ENCODE measurements at regions not wholly inside any gene's neighbourhood (a gene's known extent, or its start where the extent isn't known, plus 50 kb on each side); places are given as distances from the start of the nearest gene placed in this dataset.
A peak's percentile ranks its signal among the peaks of the same experiment; 100 is the strongest.

DNA sequence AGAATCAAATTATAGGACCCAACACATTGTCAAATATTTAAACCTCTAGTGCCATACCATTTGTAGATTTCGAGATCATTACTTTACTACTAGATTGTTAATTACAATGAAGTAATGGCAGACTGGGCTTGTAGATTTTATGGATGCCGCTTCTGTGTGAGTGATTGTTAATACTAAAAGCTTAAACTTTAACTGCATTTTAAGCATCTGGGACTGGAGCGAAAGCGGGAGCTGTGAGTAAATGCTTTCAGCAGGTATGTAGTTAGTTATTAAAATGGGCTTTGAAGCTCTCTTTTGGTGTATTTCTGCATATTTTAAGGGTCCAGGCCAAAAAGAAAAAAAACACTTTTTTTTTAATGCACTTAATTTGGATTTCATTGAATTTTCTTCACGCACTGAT is 519.3 kb downstream of the MED13L start:
- DNase-seq = no peak

GRCh38 chr12:115756804-115757203 is 520.7 kb downstream of the MED13L start:
- no peak for DNase-seq

- no peak for DNase-seq
Observed at GRCh38 chr12:115756271-115756670, 521.2 kb downstream of the MED13L start.

GRCh38 chr12:115755725-115756085 is 521.8 kb downstream of the MED13L start:
- DNase-seq = no peak

DNA sequence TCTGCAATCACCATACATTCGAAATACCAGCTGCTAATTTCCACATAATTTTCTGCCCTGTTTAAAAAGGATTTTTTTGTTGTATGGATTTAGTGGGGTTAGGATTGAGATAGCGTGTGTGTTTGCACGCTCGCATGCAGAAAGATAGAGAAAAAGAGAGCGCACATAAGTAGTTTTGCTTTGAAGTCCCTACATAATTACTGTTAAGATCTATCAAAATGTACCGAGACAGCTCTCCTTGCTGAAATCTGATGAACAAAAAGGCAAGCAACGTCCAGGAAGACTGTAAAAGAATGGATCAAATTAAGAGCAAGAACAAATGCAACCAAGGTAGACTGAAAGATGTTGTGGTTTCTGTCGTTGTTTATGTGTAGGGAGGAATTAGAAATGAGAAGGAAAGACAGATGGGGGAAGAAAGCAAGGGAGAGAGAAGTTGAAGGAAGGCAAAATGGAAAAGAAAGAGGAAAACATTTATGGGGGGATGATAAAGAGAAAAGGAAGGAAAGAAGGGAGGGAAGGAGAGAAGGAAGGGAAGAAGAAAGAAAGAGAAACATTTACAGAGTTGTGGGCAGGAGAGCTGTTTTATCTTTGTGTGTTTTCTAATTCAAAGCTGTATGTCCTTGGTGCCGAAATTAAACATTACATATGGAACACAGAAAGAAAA is 522.3 kb downstream of the MED13L start:
- DNase-seq = no peak

GRCh38 chr12:115752913-115753726 is 524.4 kb downstream of the MED13L start:
- DNase-seq = peak; percentile 2

GRCh38 chr12:115752156-115752555 is 525.3 kb downstream of the MED13L start:
- no peak for DNase-seq

GRCh38 chr12:115750340-115750739 is 527.2 kb downstream of the MED13L start:
- no peak for DNase-seq

GRCh38 chr12:115749071-115749841 is 528.2 kb downstream of the MED13L start:
- DNase-seq = no peak

DNA sequence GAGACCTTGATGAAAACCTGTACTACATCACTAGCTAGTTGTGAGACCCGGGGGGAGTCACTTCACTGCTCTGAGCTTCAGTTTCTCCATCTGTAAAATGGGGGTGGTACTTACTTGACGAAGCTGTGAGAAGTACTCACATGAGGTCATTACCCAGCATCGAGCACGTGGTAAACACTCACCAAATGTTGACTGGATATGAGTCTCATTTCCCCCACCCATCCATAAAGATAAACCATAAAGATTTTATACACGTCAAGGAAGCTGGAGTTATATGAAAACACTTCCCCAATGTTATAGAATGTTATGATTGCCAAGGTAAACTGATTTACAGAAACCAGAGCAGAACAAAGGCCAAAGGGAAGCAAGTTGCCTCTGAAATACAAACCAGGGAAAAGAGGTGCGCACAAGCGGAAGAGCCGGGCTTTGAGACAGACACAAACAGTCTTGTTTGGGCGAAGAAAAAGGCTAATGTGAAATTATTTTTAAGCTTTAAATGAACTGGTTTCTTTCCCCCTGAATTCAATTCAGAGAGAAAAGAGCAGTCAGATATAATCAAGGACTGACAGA is 536.8 kb downstream of the MED13L start:
- no peak for DNase-seq

DNA sequence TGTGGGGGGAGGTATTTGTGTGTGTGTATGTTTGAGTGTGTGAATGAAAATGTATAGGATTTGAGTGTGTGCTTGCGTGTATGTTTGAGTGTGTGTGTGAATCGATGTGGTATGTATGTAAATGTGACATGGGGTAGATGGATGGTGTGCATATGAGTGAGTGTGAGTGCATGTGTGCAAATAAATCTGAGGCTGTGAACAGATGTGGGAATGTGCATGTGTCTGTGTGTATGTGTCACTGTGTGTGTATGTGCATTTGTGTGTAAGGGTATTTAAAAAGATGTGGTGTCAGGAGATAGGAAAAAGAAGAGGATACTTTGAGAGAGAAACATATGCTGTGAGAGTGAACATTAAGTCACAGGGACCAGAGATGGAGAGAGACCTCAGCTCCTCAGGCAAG is 539.6 kb downstream of the MED13L start:
- no peak for DNase-seq

GRCh38 chr12:115736360-115736759 is 541.1 kb downstream of the MED13L start:
- no peak for DNase-seq

- no peak for DNase-seq
Observed at GRCh38 chr12:115730975-115731541, 546.4 kb downstream of the MED13L start.

DNA sequence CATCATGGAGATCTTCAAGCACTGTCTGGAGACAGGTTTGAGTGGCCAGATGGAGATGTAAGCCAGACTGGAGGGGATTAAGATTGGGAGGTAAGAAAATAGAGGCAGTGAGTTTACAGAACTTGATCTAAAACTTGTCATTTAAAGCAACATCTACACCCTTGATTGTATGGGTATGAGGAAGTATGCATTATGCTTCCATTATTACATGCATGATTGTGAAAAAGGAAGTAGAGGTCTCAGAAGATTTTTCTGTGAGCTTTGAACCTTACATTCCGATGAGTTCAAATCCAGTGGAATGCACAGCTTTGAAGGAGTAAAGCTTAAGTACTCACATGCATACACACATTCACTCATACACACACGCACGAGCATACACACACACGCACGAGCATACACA is 550.8 kb downstream of the MED13L start:
- DNase-seq = no peak

- DNase-seq = no peak
Observed at GRCh38 chr12:115722181-115722580, 555.3 kb downstream of the MED13L start.

GRCh38 chr12:115716551-115716950 is 560.9 kb downstream of the MED13L start:
- no peak for DNase-seq

GRCh38 chr12:115712676-115713075 is 564.8 kb downstream of the MED13L start:
- DNase-seq = no peak

- DNase-seq = no peak
Observed at GRCh38 chr12:115710104-115710564, 567.4 kb downstream of the MED13L start.

DNA sequence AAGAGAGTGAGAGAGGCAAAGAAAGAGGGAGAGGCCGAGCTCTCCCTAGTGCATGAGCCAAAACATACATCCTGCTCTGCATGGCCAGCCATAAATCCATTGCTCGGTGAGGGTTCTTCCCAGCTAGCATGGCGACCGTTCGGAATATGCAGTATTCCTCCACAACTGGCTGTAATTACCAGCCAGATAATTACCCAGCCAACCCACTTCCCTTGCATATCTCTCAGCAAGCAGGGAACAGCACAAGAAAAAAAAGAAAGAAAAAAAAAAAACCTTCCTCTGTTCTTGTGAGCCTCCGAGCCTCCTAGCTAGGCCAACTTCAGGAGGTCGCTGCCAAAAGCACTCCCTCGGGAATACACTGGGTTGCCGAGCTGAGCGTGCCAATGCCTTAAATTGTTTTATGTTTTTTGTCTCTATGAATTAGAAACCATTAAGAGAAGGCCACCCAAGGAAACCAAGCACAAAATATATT is 567.9 kb downstream of the MED13L start:
- no peak for DNase-seq

DNA sequence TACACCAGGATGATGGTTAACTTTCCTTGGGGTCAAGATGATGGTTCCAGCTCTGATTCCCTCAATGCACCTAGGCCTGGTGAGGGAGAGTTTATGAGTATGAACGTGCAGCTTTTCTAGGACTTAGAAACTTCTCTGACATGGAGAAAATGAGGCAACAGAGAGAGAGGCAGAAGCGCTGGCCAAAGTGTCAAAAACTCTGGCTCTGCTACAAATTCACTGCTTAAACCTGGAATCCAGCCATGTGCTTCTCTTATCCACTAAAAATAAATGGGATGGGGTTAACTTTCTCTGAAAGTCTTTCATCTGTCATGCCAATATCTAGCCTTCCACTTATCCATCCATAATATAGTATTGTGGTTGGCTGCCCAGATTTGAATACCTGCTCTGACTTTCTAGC is 568.7 kb downstream of the MED13L start:
- no peak for DNase-seq

GRCh38 chr12:115700896-115701465 is 576.5 kb downstream of the MED13L start:
- DNase-seq = no peak

GRCh38 chr12:115700081-115700480 is 577.4 kb downstream of the MED13L start:
- no peak for DNase-seq
